ENCODE measurements at regions not wholly inside any gene's neighbourhood (a gene's known extent, or its start where the extent isn't known, plus 50 kb on each side); places are given as distances from the start of the nearest gene placed in this dataset.

GRCh38 chr2:173424886-173425285 lies 70.2 kb downstream of the CDCA7 start:
- TF ChIP-seq SP1 (IDR thresholded peaks at IDR 0.05), result no peak
- TF ChIP-seq BHLHE40 (IDR thresholded peaks at IDR 0.05; ENCODE audit: borderline replicate concordance), result no peak
- TF ChIP-seq TARDBP (IDR thresholded peaks at IDR 0.05), result no peak
- TF ChIP-seq FOXM1 (IDR thresholded peaks at IDR 0.05; ENCODE audit: borderline replicate concordance), result no peak
- TF ChIP-seq HDGF (IDR thresholded peaks at IDR 0.05; ENCODE audit: borderline replicate concordance), result no peak
- no peak for TF ChIP-seq FOXA1 (IDR thresholded peaks at IDR 0.05)
- TF ChIP-seq NFRKB (IDR thresholded peaks at IDR 0.05), result no peak
- no peak for TF ChIP-seq PKNOX1 (IDR thresholded peaks at IDR 0.05)
- TF ChIP-seq FOXK2 (IDR thresholded peaks at IDR 0.05), result no peak
- no peak for TF ChIP-seq L3MBTL2 (conservative IDR thresholded peaks at IDR 0.05)
